K562 (cell line): ENCODE measurements at regions not wholly inside any gene's neighbourhood (a gene's known extent, or its start where the extent isn't known, plus 50 kb on each side); places are given as distances from the start of the nearest gene placed in this dataset.

Experiments
- ATAC-seq: fragments of 200-7000 bp; cut with Tn5 transposase; 3 replicates; pipeline ENCODE4 v1.9.1; 2020; ENCODE audit warnings: moderate library complexity
- BruUV-seq: library from RNA; stranded (reverse); fragments of 400-500 nt; replicated peaks from 2 replicates; lab custom pipeline; 2021; lab: Mats Ljungman, UMichigan
- CTCF ChIA-PET: fragments of 300-600 bp; formaldehyde crosslinking; extraction: SDS; loops from one replicate; lab custom pipeline; 2021; ENCODE audit warnings: low intra/inter-chr PET ratio; lab: Yijun Ruan, JAX
- POLR2A ChIA-PET: fragments of 300-600, 350-650 bp; sonication (Branson Sonifier 250); formaldehyde crosslinking; extraction: SDS; loops from one replicate; lab custom pipeline; 2021; ENCODE audit warnings: antibody characterized with exemption, inconsistent platforms; lab: Yijun Ruan, JAX
- DNase-seq, 4 experiments: peaks; one replicate each; pipeline versions ENCODE4 v3.0.0 to v3.0.0-alpha.2; 2011 to 2018; ENCODE audit warnings: low spot score in 3 of 4, mixed read lengths in 3 of 4; ENCODE audit errors: extremely low read depth in 1 of 4
- FAIRE-seq: peaks from 2 replicates; lab custom pipeline; 2011; peaks lifted over from hg19 to GRCh38; lab: Jason Lieb, UNC
- H2AFZ ChIP-seq: 2 replicates; pipeline ENCODE4 v1.6.0; 2011; ENCODE audit warnings: low read depth, low read length, control low read depth, inconsistent platforms
- H3K27ac ChIP-seq: fragments of 200-600 bp; 3 replicates; pipeline ENCODE4 v1.8.0; 2011; ENCODE audit warnings: low read depth, mild to moderate bottlenecking, control low read depth, inconsistent platforms, low read length, moderate library complexity, mixed read lengths; ENCODE audit errors: extremely low read depth
- H3K27me3 ChIP-seq, 2 experiments: fragments of 300-600 bp in 1 of 2; 2 replicates in 1 of 2; 3 replicates in 1 of 2; pipeline versions ENCODE4 v1.6.0 to v1.8.0; 2011; ENCODE audit warnings: inconsistent platforms in 2 of 2, low read length in 2 of 2, mild to moderate bottlenecking in 1 of 2, mixed read lengths in 1 of 2, moderate library complexity in 1 of 2; ENCODE audit not compliant: control insufficient read depth in 2 of 2, insufficient read depth in 2 of 2
- H3K36me3 ChIP-seq: fragments of 300-600 bp; 3 replicates; pipeline ENCODE4 v1.8.0; 2011; ENCODE audit warnings: mild to moderate bottlenecking, low read length, inconsistent platforms; ENCODE audit not compliant: control insufficient read depth, insufficient read depth
- H3K4me1 ChIP-seq, 2 experiments: fragments of 200-600 bp in 1 of 2; replicated peaks in 1 of 2; 2 replicates in 1 of 2; 3 replicates in 1 of 2; pipeline versions ENCODE4 v1.5.1 to v1.8.0; 2011; ENCODE audit warnings: inconsistent platforms in 2 of 2, low read length in 2 of 2, mild to moderate bottlenecking in 1 of 2, mixed read lengths in 1 of 2, moderate library complexity in 1 of 2; ENCODE audit not compliant: control insufficient read depth in 2 of 2, insufficient read depth in 2 of 2
- H3K4me2 ChIP-seq: 2 replicates; pipeline ENCODE4 v1.6.1; 2011; ENCODE audit warnings: low read length, control low read depth, inconsistent platforms, mixed read lengths; ENCODE audit not compliant: insufficient read depth
- H3K4me3 ChIP-seq: fragments of 200-600 bp; sonication (generic), shearing (Covaris generic); 2 replicates; pipeline ENCODE4 v1.5.1; 2016; ENCODE audit warnings: control low read depth, inconsistent platforms
- H3K79me2 ChIP-seq: fragments of 200-600 bp; 3 replicates; pipeline ENCODE4 v1.8.0; 2011; ENCODE audit warnings: low read length, inconsistent platforms; ENCODE audit not compliant: control insufficient read depth, insufficient read depth
- H3K9ac ChIP-seq, 2 experiments: 2 replicates each; pipeline versions ENCODE4 v1.6.0 to v1.6.1; 2011; ENCODE audit warnings: low read depth in 2 of 2, low read length in 2 of 2, control low read depth in 1 of 2, inconsistent platforms in 1 of 2, mild to moderate bottlenecking in 1 of 2, mixed read lengths in 1 of 2; ENCODE audit not compliant: insufficient read depth in 1 of 2
- H3K9me1 ChIP-seq: one replicate; pipeline ENCODE4 v1.6.0; 2011; ENCODE audit warnings: inconsistent platforms, mild to moderate bottlenecking, low read length, moderate library complexity; ENCODE audit not compliant: control insufficient read depth, insufficient read depth
- H3K9me3 ChIP-seq: replicated peaks from 2 replicates; pipeline ENCODE4 v1.5.1; 2011; ENCODE audit warnings: low read depth, low read length, inconsistent platforms; ENCODE audit not compliant: control insufficient read depth, insufficient read depth
- H4K20me1 ChIP-seq: replicated peaks from 2 replicates; pipeline ENCODE4 v1.6.1; 2011; ENCODE audit warnings: low read length, inconsistent platforms, mixed read lengths; ENCODE audit not compliant: control insufficient read depth, insufficient read depth
- BCL6 ChIP-seq: fragments of 250-450 bp; sonication (Bioruptor Pico); IDR thresholded peaks from 2 replicates; pipeline ENCODE4 v1.4.0; 2020
- ERF ChIP-seq: fragments of 450-650 bp; formaldehyde crosslinking; IDR thresholded peaks from 2 replicates; pipeline ENCODE4 v1.4.0; 2020; ENCODE audit warnings: mild to moderate bottlenecking, mixed read lengths
- EZH2 ChIP-seq: IDR thresholded peaks from 2 replicates; pipeline ENCODE4 v1.6.1; 2012; ENCODE audit warnings: low read depth, mild to moderate bottlenecking, inconsistent platforms, low read length, borderline replicate concordance
- FOS ChIP-seq: IDR thresholded peaks from 3 replicates; pipeline ENCODE4 v1.6.1; 2011; ENCODE audit not compliant: insufficient read length; ENCODE audit errors: extremely low read depth
- HNRNPUL1 ChIP-seq: fragments of 200-400 bp; formaldehyde crosslinking; IDR thresholded peaks from 2 replicates; pipeline ENCODE4 v1.6.1; 2017; ENCODE audit warnings: low read length
- KDM4B ChIP-seq, 2 experiments: fragments of 450-650 bp in 1 of 2; sonication (generic) in 1 of 2; IDR thresholded peaks; 2 replicates each; pipeline ENCODE4 v1.6.1; 2016 to 2017; ENCODE audit warnings: borderline replicate concordance in 2 of 2, antibody characterized with exemption in 1 of 2, low read depth in 1 of 2, mild to moderate bottlenecking in 1 of 2
- MCM7 ChIP-seq, 2 experiments: fragments of 450-650 bp; IDR thresholded peaks; 2 replicates each; pipeline ENCODE4 v1.6.1; 2016 to 2018
- MITF ChIP-seq: IDR thresholded peaks from 2 replicates; pipeline ENCODE4 v1.6.1; 2014; ENCODE audit warnings: antibody characterized with exemption
- NELFE ChIP-seq: IDR thresholded peaks from 2 replicates; pipeline ENCODE4 v1.6.1; 2011; ENCODE audit warnings: mild to moderate bottlenecking; ENCODE audit not compliant: insufficient read depth, insufficient read length
- PTBP1 ChIP-seq: fragments of 200-400 bp; formaldehyde crosslinking; IDR thresholded peaks from 2 replicates; pipeline ENCODE4 v1.6.1; 2017; ENCODE audit warnings: low read depth, low read length
- RHOXF2B ChIP-seq: fragments of 250-450 bp; sonication (Bioruptor Pico); conservative IDR thresholded peaks from 2 replicates; pipeline ENCODE4 v1.5.1; 2021
- USF2 ChIP-seq: sonication (generic); formaldehyde crosslinking; IDR thresholded peaks from 2 replicates; pipeline ENCODE4 v1.5.0; 2020; ENCODE audit warnings: missing genetic modification reagents
- YBX1 ChIP-seq: fragments of 450-650 bp; IDR thresholded peaks from 2 replicates; pipeline ENCODE4 v1.7.1; 2016; ENCODE audit warnings: mild to moderate bottlenecking
- ZBTB1 ChIP-seq: sonication (generic); formaldehyde crosslinking; IDR thresholded peaks from 2 replicates; pipeline ENCODE4 v1.8.1; 2023; ENCODE audit warnings: missing genetic modification reagents, low read depth, mild to moderate bottlenecking, borderline replicate concordance
- ZBTB43 ChIP-seq: sonication (generic); formaldehyde crosslinking; IDR thresholded peaks from 2 replicates; pipeline ENCODE4 v1.8.0; 2023; ENCODE audit warnings: mild to moderate bottlenecking, missing genetic modification reagents
- ZNF184 ChIP-seq: sonication (generic); formaldehyde crosslinking; IDR thresholded peaks from 2 replicates; pipeline ENCODE4 v1.5.0; 2020; ENCODE audit warnings: missing genetic modification reagents
- ZNF23 ChIP-seq: fragments of 250-450 bp; sonication (Bioruptor Pico); IDR thresholded peaks from 2 replicates; pipeline ENCODE4 v1.4.0; 2020; ENCODE audit warnings: mild to moderate bottlenecking
- WGBS: fragments of 100-300 bp; shearing (Covaris generic); methylation state at CpG from one replicate; pipeline ENCODE4 v1.1.6; 2016; ENCODE audit warnings: low coverage, mixed read lengths; ENCODE audit not compliant: insufficient coverage; ENCODE audit errors: missing lambda C conversion rate; 5-methylcytosine and 5-hydroxymethylcytosine counted together
- in situ Hi-C: fragments of 300-500 bp; cut with MboI; formaldehyde crosslinking; loops from 4 replicates; pipeline ENCODE4 v1.15.0; 2018; ENCODE audit warnings: inconsistent platforms, mixed read lengths
- intact Hi-C: fragments of 100-400 bp; cut with micrococcal nuclease; formaldehyde crosslinking; loops from 2 replicates; pipeline ENCODE4 v1.14.2; 2022
- TF ChIP-seq, protein P1 (sequence below): fragments of 450-650 bp; formaldehyde crosslinking; IDR thresholded peaks from 2 replicates; pipeline ENCODE4 v1.4.0; 2020; ENCODE audit warnings: mild to moderate bottlenecking, moderate library complexity

GRCh38 chr2:223477318-223477717 lies 124.8 kb downstream of the SCG2 start (continued):
- TF ChIP-seq NELFE (no peak), KDM4B (IDR thresholded peaks at IDR 0.05; ENCODE audit: borderline replicate concordance in 2 of 2, low read depth in 1 of 2) (no peak), EZH2 (no peak), ZBTB1 (CRISPR knock-in tag) (no peak), RHOXF2B (no peak), ZNF23 (no peak), HNRNPUL1 (no peak), ZNF184 (CRISPR knock-in tag) (no peak)

DNA sequence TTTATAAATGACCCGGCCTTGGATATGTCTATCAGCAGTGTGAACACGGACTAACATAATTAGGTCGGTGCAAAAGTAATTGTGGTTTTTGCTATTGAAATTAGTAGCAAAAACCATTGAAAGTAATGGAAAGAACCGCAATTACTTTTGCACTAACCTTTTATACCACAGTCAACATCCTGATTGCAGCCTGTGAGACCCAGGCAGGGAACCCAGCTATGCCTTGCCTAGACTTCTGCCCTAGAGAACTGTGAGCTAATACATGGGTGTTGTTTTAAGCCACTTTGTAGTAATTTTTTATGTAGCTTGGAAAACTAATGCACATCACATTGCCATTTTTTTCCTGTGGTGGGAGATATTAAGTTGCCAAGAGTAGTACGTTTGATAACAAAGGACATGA lies 120.7 kb downstream of the SCG2 start:
- no peaks in the 10 kb centered on the region for H3K79me2 ChIP-seq
- intact Hi-C loops = no loop called here
- 0% methylated on average over 4 of the region's 5 CpGs for WGBS
- no peak overlapping the region for H3K9ac ChIP-seq
- TF ChIP-seq PTBP1 (no peak), ERF (CRISPR knock-in tag) (no peak), MCM7 (IDR thresholded peaks at IDR 0.05) (no peak), USF2 (CRISPR knock-in tag) (no peak), ZBTB43 (no peak), YBX1 (no peak), FOS (no peak), BCL6 (CRISPR knock-in tag) (no peak), MITF (no peak)
- TF ChIP-seq, protein P1, sequence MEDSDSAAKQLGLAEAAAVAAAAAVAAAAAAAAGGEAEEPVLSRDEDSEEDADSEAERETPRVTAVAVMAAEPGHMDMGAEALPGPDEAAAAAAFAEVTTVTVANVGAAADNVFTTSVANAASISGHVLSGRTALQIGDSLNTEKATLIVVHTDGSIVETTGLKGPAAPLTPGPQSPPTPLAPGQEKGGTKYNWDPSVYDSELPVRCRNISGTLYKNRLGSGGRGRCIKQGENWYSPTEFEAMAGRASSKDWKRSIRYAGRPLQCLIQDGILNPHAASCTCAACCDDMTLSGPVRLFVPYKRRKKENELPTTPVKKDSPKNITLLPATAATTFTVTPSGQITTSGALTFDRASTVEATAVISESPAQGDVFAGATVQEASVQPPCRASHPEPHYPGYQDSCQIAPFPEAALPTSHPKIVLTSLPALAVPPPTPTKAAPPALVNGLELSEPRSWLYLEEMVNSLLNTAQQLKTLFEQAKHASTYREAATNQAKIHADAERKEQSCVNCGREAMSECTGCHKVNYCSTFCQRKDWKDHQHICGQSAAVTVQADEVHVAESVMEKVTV (CRISPR knock-in tag) = no peak
- DNase-seq (no peak), FAIRE-seq (no peak), ATAC-seq (no peak)
- no peak overlapping the region for H3K4me2 ChIP-seq
- in situ Hi-C loops = no loop called here
- H4K20me1 ChIP-seq = no peaks in the 10 kb centered on the region
- no peaks in the 10 kb centered on the region for H3K36me3 ChIP-seq
- H3K9me1 ChIP-seq = no peaks in the 10 kb centered on the region
- ChIA-PET POLR2A (no interaction called here), CTCF (no interaction called here)
- H3K27me3 ChIP-seq = no peaks in the 10 kb centered on the region
- no TSS peak for BruUV-seq
- H3K9me3 ChIP-seq = no peaks in the 10 kb centered on the region
- H3K4me1 ChIP-seq = no peaks in the 10 kb centered on the region
- no peak overlapping the region for H3K27ac ChIP-seq
- H3K4me3 ChIP-seq = no peak overlapping the region
- H2AFZ ChIP-seq = no peak overlapping the region
